B cell (primary cell): ENCODE measurements at regions not wholly inside any gene's neighbourhood (a gene's known extent, or its start where the extent isn't known, plus 50 kb on each side); places are given as distances from the start of the nearest gene placed in this dataset.

Source experiments
- ATAC-seq: fragments of 200-7000 bp; cut with Tn5 transposase; one replicate; pipeline ENCODE4 v1.10.0; 2021; ENCODE audit warnings: low read depth, mild to moderate bottlenecking, moderate number of reproducible peaks, moderate library complexity
- CTCF ChIA-PET: fragments of 350-600 bp; sonication (Branson Sonifier 250); formaldehyde crosslinking; loops from one replicate; lab custom pipeline; 2021; ENCODE audit warnings: antibody characterized with exemption, inconsistent platforms; lab: Charles Lee
- POLR2A ChIA-PET: fragments of 350-600 bp; sonication (Branson Sonifier 250); formaldehyde crosslinking; loops from one replicate; lab custom pipeline; 2021; ENCODE audit warnings: antibody characterized with exemption; lab: Charles Lee
- DNase-seq: peaks from one replicate; pipeline ENCODE4 v3.0.0; 2013
- H2AFZ ChIP-seq: 2 replicates; pipeline ENCODE4 v1.6.1; 2012; ENCODE audit warnings: mild to moderate bottlenecking, low read depth, low read length; ENCODE audit not compliant: insufficient read depth, poor library complexity, severe bottlenecking
- H3K27ac ChIP-seq, 2 donors: 1 replicate in 1 of 2; 2 replicates in 1 of 2; pipeline ENCODE4 v1.5.1; 2012 to 2013; ENCODE audit warnings: low read length in 2 of 2, mild to moderate bottlenecking in 2 of 2, moderate library complexity in 1 of 2
- H3K27me3 ChIP-seq, 4 experiments: fragments of 200-600 bp in 1 of 4; sonication (generic) in 1 of 4; replicated peaks in 1 of 4; 1 replicate in 2 of 4; 2 replicates in 2 of 4; pipeline versions ENCODE4 v1.6.1 to v1.7.0; 2013 to 2016; ENCODE audit warnings: low read length in 3 of 4, mild to moderate bottlenecking in 2 of 4, mixed read lengths in 1 of 4, moderate library complexity in 1 of 4; ENCODE audit not compliant: insufficient read depth in 4 of 4, control insufficient read depth in 3 of 4; ENCODE audit errors: control extremely low read depth in 1 of 4
- H3K36me3 ChIP-seq, 2 experiments: replicated peaks in 1 of 2; 1 replicate in 1 of 2; 2 replicates in 1 of 2; pipeline versions ENCODE4 v1.6.1 to v1.7.1; 2013; ENCODE audit warnings: low read length in 1 of 2; ENCODE audit not compliant: insufficient read depth in 2 of 2, control insufficient read depth in 1 of 2; ENCODE audit errors: control extremely low read depth in 1 of 2, extremely low read depth in 1 of 2
- H3K4me1 ChIP-seq, 2 donors: fragments of 200-600 bp in 1 of 2; sonication (generic) in 1 of 2; 1 replicate in 1 of 2; 2 replicates in 1 of 2; pipeline versions ENCODE4 v1.5.1 to v1.6.1; 2013 to 2017; ENCODE audit warnings: low read length in 2 of 2; ENCODE audit not compliant: control insufficient read depth in 2 of 2, insufficient read depth in 2 of 2
- H3K4me2 ChIP-seq: replicated peaks from 2 replicates; pipeline ENCODE3; 2012; ENCODE audit warnings: mild to moderate bottlenecking, low read depth, low read length; ENCODE audit not compliant: poor library complexity, severe bottlenecking
- H3K4me3 ChIP-seq, 5 experiments: fragments of 200-600 bp in 1 of 5; sonication (generic) in 1 of 5; 1 replicate in 3 of 5; 2 replicates in 2 of 5; pipeline versions ENCODE4 v1.5.1 to v1.7.0; 2011 to 2016; ENCODE audit warnings: low read length in 4 of 5, mild to moderate bottlenecking in 4 of 5, low read depth in 2 of 5, control low read depth in 1 of 5, moderate library complexity in 1 of 5; ENCODE audit not compliant: insufficient read depth in 1 of 5; ENCODE audit errors: control extremely low read depth in 1 of 5, extremely low read depth in 1 of 5
- H3K79me2 ChIP-seq: fragments of 200-600 bp; sonication (generic); one replicate; pipeline ENCODE4 v1.6.0; 2016; ENCODE audit warnings: low read length; ENCODE audit not compliant: control insufficient read depth, insufficient read depth
- H3K9ac ChIP-seq: fragments of 200-600 bp; sonication (generic); 2 replicates; pipeline ENCODE4 v1.6.1; 2017; ENCODE audit warnings: mild to moderate bottlenecking, low read length, moderate library complexity
- H3K9me3 ChIP-seq, 3 donors: one replicate each; pipeline versions ENCODE4 v1.6.1 to v1.7.1; 2013; ENCODE audit warnings: low read length in 2 of 3; ENCODE audit not compliant: control insufficient read depth in 2 of 3, insufficient read depth in 1 of 3; ENCODE audit errors: control extremely low read depth in 1 of 3
- H4K20me1 ChIP-seq: 2 replicates; pipeline ENCODE4 v1.6.0; 2012; ENCODE audit warnings: mild to moderate bottlenecking, low read length; ENCODE audit not compliant: insufficient read depth, control insufficient read depth, poor library complexity, severe bottlenecking
- H3K27ac Mint-ChIP-seq: one replicate; pipeline ENCODE4 v1.8.0; 2021; ENCODE audit warnings: mixed read lengths
- H3K27me3 Mint-ChIP-seq: one replicate; pipeline ENCODE4 v1.8.0; 2021; ENCODE audit warnings: mixed read lengths
- H3K4me1 Mint-ChIP-seq: one replicate; pipeline ENCODE4 v1.8.0; 2021; ENCODE audit warnings: mixed read lengths
- H3K4me3 Mint-ChIP-seq: one replicate; pipeline ENCODE4 v1.8.0; 2021; ENCODE audit warnings: mixed read lengths
- H3K9me3 Mint-ChIP-seq: one replicate; pipeline ENCODE4 v1.8.0; 2022; ENCODE audit warnings: mixed read lengths; ENCODE audit not compliant: insufficient read depth
- EZH2 ChIP-seq: IDR thresholded peaks from 2 replicates; pipeline ENCODE4 v1.6.1; 2012; ENCODE audit warnings: borderline replicate concordance, low read depth, mild to moderate bottlenecking, moderate library complexity, low read length; ENCODE audit not compliant: insufficient read depth, poor library complexity, severe bottlenecking
- WGBS: methylation state at CpG from one replicate; pipeline ENCODE4 v1.1.5; 2013; ENCODE audit warnings: missing lambda C conversion rate; ENCODE audit not compliant: insufficient coverage; 5-methylcytosine and 5-hydroxymethylcytosine counted together
- intact Hi-C: fragments of 100-400 bp; cut with micrococcal nuclease; formaldehyde crosslinking; loops from one replicate; pipeline ENCODE4 v1.10.0; 2022
- TF ChIP-seq, protein P1 (sequence below): fragments of 200-600 bp; IDR thresholded peaks from one replicate; pipeline ENCODE4 v1.8.0; 2022; ENCODE audit warnings: antibody characterized with exemption, mild to moderate bottlenecking

DNA sequence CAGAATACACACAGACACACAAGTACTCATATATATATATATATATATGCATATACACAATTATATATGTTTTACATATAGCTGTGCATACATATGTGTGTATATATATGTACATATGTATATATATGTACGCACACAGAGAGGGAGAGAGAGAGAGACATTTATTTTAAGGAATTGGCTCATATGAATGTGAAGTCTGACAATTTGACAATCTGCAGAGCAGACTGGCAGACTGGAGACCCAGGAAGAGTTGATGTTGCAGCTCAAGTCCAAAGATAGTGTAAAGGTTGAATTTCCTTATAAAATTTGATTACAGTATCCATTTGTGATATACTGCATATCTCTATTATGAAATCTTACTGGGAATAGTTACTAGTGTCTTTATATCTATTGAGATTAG is 1330.3 kb upstream of the CADM2 start:
- Histone ChIP-seq H3K4me2 (no peak overlapping the region), H3K4me3 (no peak overlapping the region), H3K27ac (no peak overlapping the region), H4K20me1 (no peaks in the 10 kb centered on the region), H3K27me3 (no peaks in the 10 kb centered on the region), H3K79me2 (no peaks in the 10 kb centered on the region), H3K9ac (no peak overlapping the region), H3K4me1 (no peaks in the 10 kb centered on the region), H2AFZ (no peak overlapping the region), H3K36me3 (no peaks in the 10 kb centered on the region), H3K9me3 (no peaks in the 10 kb centered on the region)
- no CpG with 5 or more reads among the region's 1 CpG for WGBS
- H3K27ac Mint-ChIP-seq = no peak overlapping the region
- intact Hi-C loops = no loop called here
- H3K9me3 Mint-ChIP-seq = no peaks in the 10 kb centered on the region
- no peak overlapping the region for H3K4me3 Mint-ChIP-seq
- no peak for TF ChIP-seq EZH2
- TF ChIP-seq, protein P1, sequence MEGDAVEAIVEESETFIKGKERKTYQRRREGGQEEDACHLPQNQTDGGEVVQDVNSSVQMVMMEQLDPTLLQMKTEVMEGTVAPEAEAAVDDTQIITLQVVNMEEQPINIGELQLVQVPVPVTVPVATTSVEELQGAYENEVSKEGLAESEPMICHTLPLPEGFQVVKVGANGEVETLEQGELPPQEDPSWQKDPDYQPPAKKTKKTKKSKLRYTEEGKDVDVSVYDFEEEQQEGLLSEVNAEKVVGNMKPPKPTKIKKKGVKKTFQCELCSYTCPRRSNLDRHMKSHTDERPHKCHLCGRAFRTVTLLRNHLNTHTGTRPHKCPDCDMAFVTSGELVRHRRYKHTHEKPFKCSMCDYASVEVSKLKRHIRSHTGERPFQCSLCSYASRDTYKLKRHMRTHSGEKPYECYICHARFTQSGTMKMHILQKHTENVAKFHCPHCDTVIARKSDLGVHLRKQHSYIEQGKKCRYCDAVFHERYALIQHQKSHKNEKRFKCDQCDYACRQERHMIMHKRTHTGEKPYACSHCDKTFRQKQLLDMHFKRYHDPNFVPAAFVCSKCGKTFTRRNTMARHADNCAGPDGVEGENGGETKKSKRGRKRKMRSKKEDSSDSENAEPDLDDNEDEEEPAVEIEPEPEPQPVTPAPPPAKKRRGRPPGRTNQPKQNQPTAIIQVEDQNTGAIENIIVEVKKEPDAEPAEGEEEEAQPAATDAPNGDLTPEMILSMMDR = no peak
- POLR2A ChIA-PET = no interaction called here
- DNase-seq (no peak), ATAC-seq (no peak)
- no peaks in the 10 kb centered on the region for H3K27me3 Mint-ChIP-seq
- CTCF ChIA-PET = no interaction called here
- H3K4me1 Mint-ChIP-seq = no peaks in the 10 kb centered on the region

DNA sequence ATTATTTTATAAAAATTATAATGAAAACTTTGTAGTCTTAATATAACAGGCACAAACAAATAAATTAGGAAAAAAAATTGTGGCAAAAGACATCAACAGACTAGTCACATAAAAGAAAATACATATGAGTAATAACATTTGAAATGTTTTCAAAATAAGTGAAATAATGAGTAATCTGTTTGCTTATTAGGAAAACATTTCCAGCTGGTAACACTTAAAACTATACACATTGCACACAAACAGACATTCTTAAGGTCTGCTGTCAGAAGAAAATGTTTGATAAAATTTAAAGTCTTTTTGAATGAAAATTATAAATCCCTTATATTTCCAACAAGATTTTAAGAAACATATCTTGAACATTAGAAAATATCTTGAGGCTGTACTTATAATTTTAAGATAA is 1326.3 kb upstream of the CADM2 start:
- Mint-ChIP-seq H3K27ac (no peak overlapping the region), H3K27me3 (no peaks in the 10 kb centered on the region), H3K9me3 (peaks cover 2% of the 10 kb centered on the region), H3K4me3 (no peak overlapping the region), H3K4me1 (no peaks in the 10 kb centered on the region)
- Histone ChIP-seq H2AFZ (no peak overlapping the region), H3K4me3 (no peak overlapping the region), H3K9ac (no peak overlapping the region), H3K4me1 (no peaks in the 10 kb centered on the region), H3K27ac (no peak overlapping the region), H3K27me3 (no peaks in the 10 kb centered on the region), H3K4me2 (no peak overlapping the region), H3K79me2 (no peaks in the 10 kb centered on the region), H4K20me1 (no peaks in the 10 kb centered on the region), H3K9me3 (peaks cover 0 to 6% (median 4%) of the 10 kb centered on the region in 3 donors), H3K36me3 (no peaks in the 10 kb centered on the region)
- CTCF ChIA-PET = no interaction called here
- TF ChIP-seq, protein P1 = no peak
- TF ChIP-seq EZH2 = no peak
- intact Hi-C loops = no loop called here
- no peak for ATAC-seq
- DNase-seq = no peak
- POLR2A ChIA-PET = no interaction called here
